Liver (tissue), 3 donors: ENCODE measurements at regions not wholly inside any gene's neighbourhood (a gene's known extent, or its start where the extent isn't known, plus 50 kb on each side); places are given as distances from the start of the nearest gene placed in this dataset.

ENCODE experiments used
- CTCF ChIP-seq: fragments of 150-350 bp; IDR thresholded peaks from 2 replicates; pipeline ENCODE4 v1.5.1; 2017; ENCODE audit warnings: improper control_type of control experiment, low read depth, low read length; ENCODE audit not compliant: missing input control
- JUND ChIP-seq, 2 donors: IDR thresholded peaks; 2 replicates each; pipeline ENCODE4 v1.6.1; 2016; ENCODE audit warnings: antibody characterized with exemption in 2 of 2
- MAX ChIP-seq: IDR thresholded peaks from 2 replicates; pipeline ENCODE4 v1.6.1; 2016; ENCODE audit warnings: antibody characterized with exemption
- RAD21 ChIP-seq, 2 donors: IDR thresholded peaks; 2 replicates each; pipeline ENCODE4 v1.6.1; 2016; ENCODE audit warnings: antibody characterized with exemption in 2 of 2, mild to moderate bottlenecking in 2 of 2
- RXRA ChIP-seq, 2 donors: IDR thresholded peaks; 2 replicates each; pipeline ENCODE4 v1.6.1; 2017 to 2018; ENCODE audit warnings: antibody characterized with exemption in 2 of 2, mild to moderate bottlenecking in 1 of 2
- TAF1 ChIP-seq: conservative IDR thresholded peaks from 2 replicates; pipeline ENCODE4 v1.6.1; 2016; ENCODE audit warnings: antibody characterized with exemption, mild to moderate bottlenecking
- YY1 ChIP-seq: IDR thresholded peaks from 2 replicates; pipeline ENCODE4 v1.6.1; 2016; ENCODE audit warnings: antibody characterized with exemption, mild to moderate bottlenecking
- ZBTB33 ChIP-seq: IDR thresholded peaks from 2 replicates; pipeline ENCODE4 v1.6.1; 2016; ENCODE audit warnings: antibody characterized with exemption
- TF ChIP-seq, protein P1 (sequence below): IDR thresholded peaks from 2 replicates; pipeline ENCODE4 v1.6.1; 2016; ENCODE audit warnings: antibody characterized with exemption
- donor health status: healthy.
- donor health status: healthy.

GRCh38 chr18:51288582-51288981 is 91.1 kb upstream of the MEX3C start:
- TF ChIP-seq CTCF (no peak), ZBTB33 (no peak), RXRA (IDR thresholded peaks at IDR 0.05) (no peak), RAD21 (IDR thresholded peaks at IDR 0.05) (no peak), MAX (no peak), YY1 (no peak), JUND (IDR thresholded peaks at IDR 0.05) (no peak), TAF1 (no peak)
- TF ChIP-seq, protein P1, sequence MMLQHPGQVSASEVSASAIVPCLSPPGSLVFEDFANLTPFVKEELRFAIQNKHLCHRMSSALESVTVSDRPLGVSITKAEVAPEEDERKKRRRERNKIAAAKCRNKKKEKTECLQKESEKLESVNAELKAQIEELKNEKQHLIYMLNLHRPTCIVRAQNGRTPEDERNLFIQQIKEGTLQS = no peak
